ENCODE measurements at regions not wholly inside any gene's neighbourhood (a gene's known extent, or its start where the extent isn't known, plus 50 kb on each side); places are given as distances from the start of the nearest gene placed in this dataset.
"Not testable (repeated sequence)": the region's sequence is repeated elsewhere in the genome, so short reads cannot be mapped to it uniquely, and the experiment has no call there.

- DNase-seq: peak; percentile 49
These were observed 183.4 kb upstream of the RFC3 start for GRCh38 chr13:33634546-33634982.

GRCh38 chr13:33636243-33636642 lies 181.7 kb upstream of the RFC3 start:
- DNase-seq: no peak

GRCh38 chr13:33636955-33637670 lies 180.8 kb upstream of the RFC3 start:
- peak; percentile 55 for DNase-seq

GRCh38 chr13:33637978-33638743 lies 179.8 kb upstream of the RFC3 start:
- DNase-seq: peak; percentile 77

GRCh38 chr13:33639158-33639557 lies 178.8 kb upstream of the RFC3 start:
- peak; percentile 81 for DNase-seq

GRCh38 chr13:33639626-33640080 lies 178.3 kb upstream of the RFC3 start:
- DNase-seq: no peak

- peak; percentile 23 for DNase-seq
These were observed 177.1 kb upstream of the RFC3 start for GRCh38 chr13:33640832-33641231.

GRCh38 chr13:33642374-33643065 lies 175.4 kb upstream of the RFC3 start:
- DNase-seq: peak; percentile 76

- DNase-seq: peak; percentile 45
These were observed 173.1 kb upstream of the RFC3 start for GRCh38 chr13:33644581-33645543.

GRCh38 chr13:33645591-33646554 lies 172.1 kb upstream of the RFC3 start:
- no peak for DNase-seq

- peak; percentile 26 for DNase-seq
These were observed 168.6 kb upstream of the RFC3 start for GRCh38 chr13:33649212-33649878.

- DNase-seq: no peak
These were observed 166.2 kb upstream of the RFC3 start for GRCh38 chr13:33651766-33652165.

- DNase-seq: no peak
These were observed 160.7 kb upstream of the RFC3 start for GRCh38 chr13:33657274-33657673.

GRCh38 chr13:33659466-33659865 lies 158.5 kb upstream of the RFC3 start:
- DNase-seq: no peak

GRCh38 chr13:33659894-33660293 lies 158.1 kb upstream of the RFC3 start:
- no peak for DNase-seq

- DNase-seq: no peak
These were observed 155.6 kb upstream of the RFC3 start for GRCh38 chr13:33662392-33662791.

- DNase-seq: no peak
These were observed 152.2 kb upstream of the RFC3 start for GRCh38 chr13:33665626-33666175.

GRCh38 chr13:33671560-33671959 lies 146.4 kb upstream of the RFC3 start:
- no peak for DNase-seq

GRCh38 chr13:33672022-33672421 lies 145.9 kb upstream of the RFC3 start:
- DNase-seq: not testable (repeated sequence)

All from fibroblast of skin of abdomen (primary cell).